H9 (cell line): ENCODE measurements at regions not wholly inside any gene's neighbourhood (a gene's known extent, or its start where the extent isn't known, plus 50 kb on each side); places are given as distances from the start of the nearest gene placed in this dataset.
"Not testable (repeated sequence)": the region's sequence is repeated elsewhere in the genome, so short reads cannot be mapped to it uniquely, and the experiment has no call there.

Experiments used
- DNase-seq: peaks from one replicate; pipeline ENCODE4 v3.0.0-alpha.2; 2017
- H2AFZ ChIP-seq: one replicate; pipeline ENCODE4 v1.6.1; 2013; ENCODE audit warnings: mild to moderate bottlenecking, low read length, control low read depth, moderate library complexity
- H2AK5ac ChIP-seq: 2 replicates; pipeline ENCODE4 v1.6.1; 2013; ENCODE audit warnings: low read length, control low read depth, mixed read lengths; ENCODE audit not compliant: insufficient read length
- H2BK120ac ChIP-seq: one replicate; pipeline ENCODE4 v1.6.1; 2013; ENCODE audit warnings: low read depth, mild to moderate bottlenecking, low read length, control low read depth, inconsistent platforms; ENCODE audit not compliant: poor library complexity, severe bottlenecking
- H2BK12ac ChIP-seq: 2 replicates; pipeline ENCODE4 v1.6.1; 2013; ENCODE audit warnings: low read length, control low read depth, mixed read lengths, low read depth; ENCODE audit not compliant: insufficient read length
- H2BK15ac ChIP-seq: 2 replicates; pipeline ENCODE4 v1.6.1; 2013; ENCODE audit warnings: low read depth, low read length, control low read depth
- H2BK20ac ChIP-seq: one replicate; pipeline ENCODE4 v1.6.1; 2013; ENCODE audit warnings: low read depth, mild to moderate bottlenecking, low read length, control low read depth, inconsistent platforms; ENCODE audit not compliant: poor library complexity, severe bottlenecking
- H2BK5ac ChIP-seq: 2 replicates; pipeline ENCODE4 v1.6.1; 2013; ENCODE audit warnings: low read length, control low read depth, mixed read lengths; ENCODE audit not compliant: insufficient read length
- H3K14ac ChIP-seq: 2 replicates; pipeline ENCODE4 v1.6.1; 2013; ENCODE audit warnings: low read length, control low read depth; ENCODE audit not compliant: insufficient read depth
- H3K18ac ChIP-seq: 2 replicates; pipeline ENCODE4 v1.6.1; 2013; ENCODE audit warnings: low read depth, mild to moderate bottlenecking, mixed read lengths, low read length, control low read depth; ENCODE audit not compliant: insufficient read length
- H3K23ac ChIP-seq: 2 replicates; pipeline ENCODE4 v1.6.1; 2013; ENCODE audit warnings: low read length, control low read depth, mixed read lengths, low read depth; ENCODE audit not compliant: insufficient read length
- H3K23me2 ChIP-seq: 2 replicates; pipeline ENCODE4 v1.6.1; 2013; ENCODE audit warnings: low read depth, mild to moderate bottlenecking, mixed read lengths, low read length, control low read depth; ENCODE audit not compliant: insufficient read length, poor library complexity, severe bottlenecking
- H3K27ac ChIP-seq: 2 replicates; pipeline ENCODE4 v1.5.1; 2013; ENCODE audit warnings: low read length, control low read depth, mixed read lengths, low read depth; ENCODE audit not compliant: insufficient read length
- H3K27me3 ChIP-seq: 2 replicates; pipeline ENCODE4 v1.6.1; 2013; ENCODE audit warnings: low read length, control low read depth, inconsistent platforms; ENCODE audit not compliant: insufficient read depth
- H3K4ac ChIP-seq: 2 replicates; pipeline ENCODE4 v1.6.1; 2013; ENCODE audit warnings: low read depth, mild to moderate bottlenecking, control low read depth, inconsistent platforms, low read length, moderate library complexity
- H3K4me1 ChIP-seq: 2 replicates; pipeline ENCODE4 v1.6.1; 2013; ENCODE audit warnings: low read length, control low read depth, inconsistent platforms; ENCODE audit not compliant: insufficient read depth
- H3K4me2 ChIP-seq: 2 replicates; pipeline ENCODE4 v1.6.1; 2013; ENCODE audit warnings: low read length, control low read depth, mixed read lengths; ENCODE audit not compliant: insufficient read length, insufficient read depth
- H3K56ac ChIP-seq: 2 replicates; pipeline ENCODE4 v1.6.1; 2013; ENCODE audit warnings: low read depth, mild to moderate bottlenecking, mixed read lengths, low read length, control low read depth; ENCODE audit not compliant: insufficient read length
- H3K79me1 ChIP-seq: 2 replicates; pipeline ENCODE4 v1.6.1; 2013; ENCODE audit warnings: low read depth, mild to moderate bottlenecking, moderate library complexity, low read length, control low read depth, inconsistent platforms; ENCODE audit not compliant: insufficient read depth, poor library complexity, severe bottlenecking
- H3K79me2 ChIP-seq: 2 replicates; pipeline ENCODE4 v1.6.1; 2013; ENCODE audit warnings: low read length, control low read depth, inconsistent platforms; ENCODE audit not compliant: insufficient read depth
- H3K9ac ChIP-seq: 2 replicates; pipeline ENCODE4 v1.6.1; 2013; ENCODE audit warnings: low read length, control low read depth, mixed read lengths; ENCODE audit not compliant: insufficient read length; ENCODE audit errors: extremely low read depth
- H3K9me3 ChIP-seq: one replicate; pipeline ENCODE4 v1.6.1; 2013; ENCODE audit warnings: low read depth, low read length, inconsistent platforms; ENCODE audit not compliant: control insufficient read depth
- H3T11ph ChIP-seq: one replicate; pipeline ENCODE4 v1.6.1; 2013; ENCODE audit warnings: mild to moderate bottlenecking, low read length, control low read depth, inconsistent platforms
- H4K20me1 ChIP-seq: one replicate; pipeline ENCODE4 v1.6.1; 2013; ENCODE audit not compliant: control insufficient read depth, insufficient read length, insufficient read depth
- H4K5ac ChIP-seq: 2 replicates; pipeline ENCODE4 v1.6.1; 2013; ENCODE audit warnings: low read depth, mild to moderate bottlenecking, mixed read lengths, low read length, control low read depth; ENCODE audit not compliant: insufficient read length
- H4K8ac ChIP-seq: replicated peaks from 2 replicates; pipeline ENCODE4 v1.6.1; 2013; ENCODE audit warnings: low read length, control low read depth, mixed read lengths, low read depth; ENCODE audit not compliant: insufficient read length
- H4K91ac ChIP-seq: 2 replicates; pipeline ENCODE4 v1.6.1; 2013; ENCODE audit warnings: low read depth, mild to moderate bottlenecking, moderate library complexity, mixed read lengths, low read length, control low read depth; ENCODE audit not compliant: insufficient read length
- H3K27ac Mint-ChIP-seq, 3 experiments: 2 replicates in 2 of 3; 3 replicates in 1 of 3; pipeline ENCODE4 v1.8.0; 2020 to 2021; ENCODE audit warnings: mixed read lengths in 3 of 3, mild to moderate bottlenecking in 1 of 3, moderate library complexity in 1 of 3
- H3K27me3 Mint-ChIP-seq: 2 replicates; pipeline ENCODE4 v1.8.0; 2021; ENCODE audit warnings: low read depth, mild to moderate bottlenecking, moderate library complexity, mixed read lengths
- H3K36me3 Mint-ChIP-seq, 3 experiments: 2 replicates in 2 of 3; 3 replicates in 1 of 3; pipeline ENCODE4 v1.8.0; 2020 to 2021; ENCODE audit warnings: low read depth in 3 of 3, mixed read lengths in 3 of 3; ENCODE audit not compliant: insufficient read depth in 1 of 3
- H3K4me1 Mint-ChIP-seq, 2 experiments: 2 replicates each; pipeline ENCODE4 v1.8.0; 2020; ENCODE audit warnings: mixed read lengths in 2 of 2
- H3K4me3 Mint-ChIP-seq, 2 experiments: 2 replicates in 1 of 2; 3 replicates in 1 of 2; pipeline ENCODE4 v1.8.0; 2020 to 2021; ENCODE audit warnings: mild to moderate bottlenecking in 2 of 2, mixed read lengths in 2 of 2, moderate library complexity in 1 of 2
- H3K9me3 Mint-ChIP-seq, 2 experiments: 2 replicates in 1 of 2; 3 replicates in 1 of 2; pipeline ENCODE4 v1.8.0; 2020; ENCODE audit warnings: mild to moderate bottlenecking in 2 of 2, mixed read lengths in 2 of 2, moderate library complexity in 1 of 2
- WGBS: extraction: QIAGEN DNeasy Blood & Tissue Kit; methylation state at CpG from one replicate; pipeline ENCODE4 v1.1.7; 2013; ENCODE audit warnings: missing lambda C conversion rate, low lambda C conversion rate, mixed read lengths; ENCODE audit not compliant: insufficient read length; ENCODE audit errors: extremely low coverage; 5-methylcytosine and 5-hydroxymethylcytosine counted together

DNA sequence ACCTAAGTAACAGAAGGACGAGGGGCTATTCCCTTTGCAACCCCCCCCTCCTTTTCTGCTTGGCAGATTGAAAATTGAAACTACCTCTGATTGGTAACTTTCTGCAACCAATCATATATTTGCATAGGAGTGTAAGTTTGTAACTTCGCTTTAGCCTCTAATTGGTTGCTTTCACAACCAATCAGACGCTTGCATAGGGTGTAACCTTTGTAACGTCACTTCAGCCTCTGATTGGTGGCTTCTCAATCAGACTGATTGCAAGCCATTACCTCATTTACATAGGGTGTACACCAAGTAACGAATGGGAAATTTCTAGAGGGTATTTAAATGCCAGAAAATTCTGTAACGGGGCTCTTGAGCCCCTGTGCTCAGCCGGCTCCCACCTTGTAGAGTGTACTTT is 131.9 kb upstream of the FOXD4L5 start:
- not testable (repeated sequence) for H3K9ac ChIP-seq, H4K5ac ChIP-seq, H3K23me2 ChIP-seq, H4K20me1 ChIP-seq, H3K27ac ChIP-seq, H3K4me1 Mint-ChIP-seq, H2AK5ac ChIP-seq, H3T11ph ChIP-seq, H3K18ac ChIP-seq, H3K27me3 ChIP-seq, H3K4ac ChIP-seq, H2BK12ac ChIP-seq, DNase-seq, H3K4me2 ChIP-seq, H3K14ac ChIP-seq, H3K4me3 Mint-ChIP-seq, H2AFZ ChIP-seq, H4K91ac ChIP-seq, H3K79me2 ChIP-seq, H3K79me1 ChIP-seq, H3K27ac Mint-ChIP-seq, H3K27me3 Mint-ChIP-seq, H3K23ac ChIP-seq, H2BK120ac ChIP-seq, H2BK15ac ChIP-seq, H2BK5ac ChIP-seq, H2BK20ac ChIP-seq, H3K56ac ChIP-seq, H3K4me1 ChIP-seq, H4K8ac ChIP-seq
- H3K9me3 ChIP-seq, result peaks cover 38% of the 10 kb centered on the region
- WGBS, result no CpG with 5 or more reads among the region's 7 CpGs
- peaks cover 13 to 42% (median 26%) of the 10 kb centered on the region in 3 experiments for H3K36me3 Mint-ChIP-seq
- peaks cover 87 to 89% of the 10 kb centered on the region in 2 experiments for H3K9me3 Mint-ChIP-seq

- peaks cover 13 to 50% (median 19%) of the 10 kb centered on the region in 3 experiments for H3K36me3 Mint-ChIP-seq
- not testable (repeated sequence) for H4K20me1 ChIP-seq, H3K4me1 ChIP-seq, H2BK20ac ChIP-seq, H4K91ac ChIP-seq, H3K79me1 ChIP-seq, H2BK12ac ChIP-seq, H2BK120ac ChIP-seq, H3K4me3 Mint-ChIP-seq, H3K14ac ChIP-seq, H3T11ph ChIP-seq, H3K23ac ChIP-seq, H3K79me2 ChIP-seq, H2BK15ac ChIP-seq, H2BK5ac ChIP-seq, H3K9ac ChIP-seq, H3K18ac ChIP-seq, H3K27ac ChIP-seq, H3K56ac ChIP-seq, H3K23me2 ChIP-seq, H4K8ac ChIP-seq, H3K27me3 Mint-ChIP-seq, H3K4ac ChIP-seq, H2AFZ ChIP-seq, DNase-seq, H3K4me1 Mint-ChIP-seq, H3K4me2 ChIP-seq, H3K27me3 ChIP-seq, H4K5ac ChIP-seq, H3K27ac Mint-ChIP-seq, H2AK5ac ChIP-seq
- H3K9me3 Mint-ChIP-seq, result peaks cover 92 to 93% of the 10 kb centered on the region in 2 experiments
- WGBS, result no CpG with 5 or more reads among the region's 4 CpGs
- peaks cover 63% of the 10 kb centered on the region for H3K9me3 ChIP-seq
Observed at GRCh38 chr9:65414249-65414648, 129.2 kb upstream of the FOXD4L5 start.
